Ascending aorta (tissue), 2 donors: ENCODE measurements at regions not wholly inside any gene's neighbourhood (a gene's known extent, or its start where the extent isn't known, plus 50 kb on each side); places are given as distances from the start of the nearest gene placed in this dataset.
"Not testable (repeated sequence)": the region's sequence is repeated elsewhere in the genome, so short reads cannot be mapped to it uniquely, and the experiment has no call there.

Experiments used
- DNase-seq, 2 donors: peaks; one replicate each; pipeline ENCODE4 v3.0.0-alpha.2; 2019; ENCODE audit warnings: low spot score in 2 of 2
- H3K27ac ChIP-seq, 2 donors: fragments of 200-600 bp; sonication (generic); one replicate each; pipeline ENCODE4 v1.5.1; 2016 to 2017; ENCODE audit warnings: mild to moderate bottlenecking in 1 of 2
- H3K27me3 ChIP-seq: fragments of 200-600 bp; sonication (generic); one replicate; pipeline ENCODE4 v1.5.1; 2017
- H3K36me3 ChIP-seq, 2 donors: fragments of 200-600 bp; sonication (generic); one replicate each; pipeline ENCODE4 v1.5.1; 2016
- H3K4me1 ChIP-seq, 2 donors: fragments of 200-600 bp; sonication (generic); one replicate each; pipeline ENCODE4 v1.5.1; 2016 to 2017; ENCODE audit warnings: mild to moderate bottlenecking in 1 of 2
- H3K4me3 ChIP-seq, 2 donors: fragments of 200-600 bp; sonication (generic); one replicate each; pipeline ENCODE4 v1.5.1; 2016 to 2017; ENCODE audit warnings: mild to moderate bottlenecking in 1 of 2
- H3K9me3 ChIP-seq, 2 donors: fragments of 200-600 bp; sonication (generic); one replicate each; pipeline ENCODE4 v1.5.1; 2016
- intact Hi-C: fragments of 100-400 bp; cut with DNase I; formaldehyde crosslinking; loops from one replicate; pipeline ENCODE4 v1.15.1; 2023
- TF ChIP-seq, protein P1 (sequence below), 3 experiments: fragments of 200-600 bp in 2 of 3; fragments of 450-650 bp in 1 of 3; sonication (generic) in 2 of 3; IDR thresholded peaks; one replicate each; pipeline ENCODE4 v1.5.1; 2016 to 2019; ENCODE audit warnings: antibody characterized with exemption in 3 of 3, mild to moderate bottlenecking in 1 of 3, moderate library complexity in 1 of 3

DNA sequence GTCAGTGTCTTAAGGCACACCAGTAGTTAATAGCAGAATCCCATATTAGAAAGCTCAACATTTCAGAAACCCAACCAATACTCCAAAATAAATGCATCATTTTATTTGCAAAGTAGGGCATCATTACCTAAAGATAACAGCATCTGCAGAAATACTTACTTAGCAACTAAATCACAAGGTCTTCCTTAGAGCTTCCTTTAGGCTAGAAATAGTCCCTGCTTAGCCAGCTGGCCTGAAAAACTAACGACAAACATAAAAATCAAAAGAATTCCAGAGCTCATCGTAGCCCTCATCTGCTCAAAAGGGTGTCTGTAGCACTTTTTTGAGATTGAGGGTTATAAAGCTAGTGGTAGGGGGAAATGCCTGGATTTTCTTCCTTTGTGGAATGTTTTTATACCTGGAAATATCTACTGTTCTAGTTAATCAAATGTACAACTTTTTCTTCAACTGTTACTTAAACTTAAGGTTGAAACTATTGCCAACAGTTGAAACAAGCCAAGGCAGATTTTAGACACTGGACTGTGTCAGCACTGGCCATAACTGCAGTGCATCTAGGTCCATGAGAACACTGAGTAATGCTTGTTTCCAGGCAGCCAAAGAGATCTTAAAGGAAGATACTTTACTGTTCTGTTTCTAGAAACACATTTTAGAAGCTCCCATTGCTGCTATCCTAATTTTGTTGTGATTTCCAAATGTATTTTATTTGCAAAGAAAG lies 129.4 kb upstream of the RASA1 start:
- Histone ChIP-seq H3K27ac (peak overlapping the region; percentile 83 to 84), H3K4me1 (peaks cover 11 to 35% of the 10 kb centered on the region in 2 donors), H3K4me3 (no peak overlapping the region), H3K27me3 (no peaks in the 10 kb centered on the region), H3K9me3 (no peaks in the 10 kb centered on the region), H3K36me3 (no peaks in the 10 kb centered on the region)
- intact Hi-C loops = loop anchor here (5.0 kb wide), 1 partner anchor 129 kb away; the partner anchor contains the start of gene RASA1
- TF ChIP-seq, protein P1, sequence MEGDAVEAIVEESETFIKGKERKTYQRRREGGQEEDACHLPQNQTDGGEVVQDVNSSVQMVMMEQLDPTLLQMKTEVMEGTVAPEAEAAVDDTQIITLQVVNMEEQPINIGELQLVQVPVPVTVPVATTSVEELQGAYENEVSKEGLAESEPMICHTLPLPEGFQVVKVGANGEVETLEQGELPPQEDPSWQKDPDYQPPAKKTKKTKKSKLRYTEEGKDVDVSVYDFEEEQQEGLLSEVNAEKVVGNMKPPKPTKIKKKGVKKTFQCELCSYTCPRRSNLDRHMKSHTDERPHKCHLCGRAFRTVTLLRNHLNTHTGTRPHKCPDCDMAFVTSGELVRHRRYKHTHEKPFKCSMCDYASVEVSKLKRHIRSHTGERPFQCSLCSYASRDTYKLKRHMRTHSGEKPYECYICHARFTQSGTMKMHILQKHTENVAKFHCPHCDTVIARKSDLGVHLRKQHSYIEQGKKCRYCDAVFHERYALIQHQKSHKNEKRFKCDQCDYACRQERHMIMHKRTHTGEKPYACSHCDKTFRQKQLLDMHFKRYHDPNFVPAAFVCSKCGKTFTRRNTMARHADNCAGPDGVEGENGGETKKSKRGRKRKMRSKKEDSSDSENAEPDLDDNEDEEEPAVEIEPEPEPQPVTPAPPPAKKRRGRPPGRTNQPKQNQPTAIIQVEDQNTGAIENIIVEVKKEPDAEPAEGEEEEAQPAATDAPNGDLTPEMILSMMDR (IDR thresholded peaks at IDR 0.05) = no peak
- DNase-seq = no peak

DNA sequence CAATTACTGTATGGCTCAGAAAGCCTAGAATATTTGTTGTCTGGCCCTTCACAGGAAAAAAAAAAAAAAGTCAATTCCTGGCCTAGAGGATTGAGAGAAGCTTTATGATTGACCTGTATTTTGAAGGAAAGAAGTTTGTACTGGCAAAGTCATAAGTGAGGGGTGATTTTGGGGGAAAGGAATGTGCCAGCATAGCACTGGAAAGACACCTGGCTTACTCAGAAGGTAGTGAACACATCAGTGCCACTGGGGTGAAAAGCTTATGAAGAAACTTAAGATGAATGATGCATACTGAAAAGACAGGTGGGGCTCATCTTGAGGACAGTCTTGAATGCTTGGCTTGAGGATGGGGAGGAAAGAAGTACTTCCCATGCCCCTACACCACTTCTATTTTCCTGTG lies 127.9 kb upstream of the RASA1 start:
- DNase-seq = no peak
- Histone ChIP-seq H3K27ac (peak overlapping the region; percentile 83 to 84), H3K36me3 (no peaks in the 10 kb centered on the region), H3K4me1 (peaks cover 11 to 35% of the 10 kb centered on the region in 2 donors), H3K9me3 (no peaks in the 10 kb centered on the region), H3K27me3 (no peaks in the 10 kb centered on the region), H3K4me3 (no peak overlapping the region)
- intact Hi-C loops = loop anchor here (5.0 to 10.0 kb wide), 2 partner anchors 65 to 128 kb away; partner anchors contain the start of gene RASA1
- TF ChIP-seq, protein P1 (IDR thresholded peaks at IDR 0.05) = no peak

DNA sequence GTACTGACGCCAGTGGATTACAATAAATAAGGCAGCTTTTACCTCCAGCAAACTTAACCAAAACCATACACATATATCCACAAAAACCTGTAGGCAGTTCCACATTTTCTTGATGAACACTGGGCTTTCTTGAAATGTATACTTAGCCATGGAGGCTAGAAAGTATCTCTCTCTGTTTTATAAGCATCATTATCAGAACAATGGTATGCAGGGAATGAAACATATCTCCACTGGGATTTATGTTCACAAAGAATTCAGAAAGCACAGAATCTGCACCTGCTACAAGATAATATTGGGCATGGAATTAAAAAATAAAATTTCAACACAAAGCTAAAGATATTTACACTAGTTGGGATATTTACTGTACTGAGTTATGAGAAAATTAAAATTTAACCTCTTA lies 126.1 kb upstream of the RASA1 start:
- intact Hi-C loops = loop anchor here (10.0 kb wide), 1 partner anchor 67 kb away; no protein-coding TSS in a partner anchor
- DNase-seq = no peak
- no peaks in the 10 kb centered on the region for H3K27me3 ChIP-seq
- no peak overlapping the region for H3K27ac ChIP-seq
- H3K9me3 ChIP-seq = no peaks in the 10 kb centered on the region
- no peak overlapping the region for H3K4me3 ChIP-seq
- no peaks in the 10 kb centered on the region for H3K36me3 ChIP-seq
- peaks cover 11 to 27% of the 10 kb centered on the region in 2 donors for H3K4me1 ChIP-seq
- TF ChIP-seq, protein P1 (IDR thresholded peaks at IDR 0.05) = no peak

DNA sequence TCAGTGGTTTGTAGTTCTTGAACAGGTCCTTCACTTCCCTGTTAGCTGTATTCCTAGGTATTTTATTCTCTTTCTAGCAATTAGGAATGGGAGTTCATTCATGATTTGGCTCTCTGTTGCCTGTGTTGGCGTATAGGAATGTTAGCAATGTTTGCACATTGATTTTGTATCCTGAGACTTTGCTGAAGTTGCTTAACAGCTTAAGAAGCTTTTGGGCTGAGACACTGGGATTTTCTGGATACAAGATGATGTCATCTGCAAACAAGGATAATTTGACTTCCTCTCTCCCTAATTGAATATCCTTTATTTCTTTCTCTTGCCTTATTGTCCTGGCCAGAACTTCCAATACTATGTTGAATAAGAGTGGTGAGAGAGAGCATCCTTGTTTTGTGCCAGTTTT lies 121.8 kb upstream of the RASA1 start:
- not testable (repeated sequence) for H3K4me3 ChIP-seq, H3K27ac ChIP-seq, H3K36me3 ChIP-seq, H3K4me1 ChIP-seq, DNase-seq, H3K27me3 ChIP-seq, H3K9me3 ChIP-seq
- intact Hi-C loops = loop anchor here (10.0 kb wide), 1 partner anchor 71 kb away; no protein-coding TSS in a partner anchor

DNA sequence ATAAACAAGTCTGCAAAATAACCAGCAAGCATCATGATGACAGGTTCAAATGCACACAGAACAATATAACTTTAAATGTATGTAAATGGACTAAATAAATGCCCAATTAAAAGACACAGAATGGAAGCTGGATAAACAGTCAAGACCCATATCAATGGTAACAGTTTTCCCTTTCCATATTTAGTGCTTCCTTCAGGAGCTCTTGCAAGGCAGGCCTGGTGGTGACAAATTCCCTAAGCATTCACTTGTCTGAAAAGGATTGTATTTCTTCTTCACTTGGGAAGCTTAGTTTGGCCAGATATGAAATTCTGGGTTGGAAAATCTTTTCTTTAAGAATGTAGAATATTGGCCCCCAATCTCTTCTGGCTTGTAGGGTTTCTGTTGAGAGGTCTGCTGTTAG lies 120.2 kb upstream of the RASA1 start:
- Histone ChIP-seq H3K9me3 (no peaks in the 10 kb centered on the region), H3K27ac (no peak overlapping the region), H3K36me3 (no peaks in the 10 kb centered on the region), H3K4me1 (no peaks in the 10 kb centered on the region), H3K4me3 (no peak overlapping the region), H3K27me3 (no peaks in the 10 kb centered on the region)
- intact Hi-C loops = loop anchor here (10.0 kb wide), 1 partner anchor 73 kb away; no protein-coding TSS in a partner anchor
- DNase-seq = no peak
- TF ChIP-seq, protein P1 (IDR thresholded peaks at IDR 0.05) = no peak

DNA sequence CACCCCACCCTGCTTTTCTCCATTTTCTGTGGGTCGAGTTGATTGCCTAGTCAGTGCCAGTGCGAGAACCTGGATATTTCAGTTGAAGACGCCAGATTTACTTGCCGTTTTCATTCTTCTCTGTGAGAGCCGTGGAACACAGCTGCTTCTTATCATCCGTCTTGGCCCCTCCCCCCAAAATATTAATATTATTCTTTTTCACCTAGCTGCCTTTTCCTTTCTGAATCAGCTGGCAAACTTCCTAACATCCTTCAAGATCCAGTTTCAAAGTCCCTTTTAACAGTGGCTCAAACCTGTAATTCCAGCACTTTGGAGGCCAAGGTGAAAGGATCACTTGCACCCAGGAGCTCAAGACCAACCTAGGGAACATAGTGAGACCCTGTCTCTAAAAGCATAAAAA lies 117.1 kb upstream of the RASA1 start:
- no peaks in the 10 kb centered on the region for H3K36me3 ChIP-seq
- intact Hi-C loops = no loop called here
- no peaks in the 10 kb centered on the region for H3K9me3 ChIP-seq
- no peak for DNase-seq
- H3K4me3 ChIP-seq = no peak overlapping the region
- H3K4me1 ChIP-seq = no peaks in the 10 kb centered on the region
- TF ChIP-seq, protein P1 (IDR thresholded peaks at IDR 0.05) = no peak
- no peak overlapping the region for H3K27ac ChIP-seq
- H3K27me3 ChIP-seq = no peaks in the 10 kb centered on the region
